ENCODE measurements at regions not wholly inside any gene's neighbourhood (a gene's known extent, or its start where the extent isn't known, plus 50 kb on each side); places are given as distances from the start of the nearest gene placed in this dataset.

GRCh38 chr4:77251751-77252150, 94.7 kb downstream of the CCNG2 start:
- DNase-seq (ENCODE audit: low spot score) (no peak), ATAC-seq (no peak), FAIRE-seq (no peak)
- Histone ChIP-seq H3K9me3 (ENCODE audit: low read length) (no peaks in the 10 kb centered on the region), H2AFZ (ENCODE audit: low read length) (no peak overlapping the region), H3K36me3 (replicated peaks in 1 of 2; ENCODE audit: control insufficient read depth in 1 of 2, insufficient read depth in 2 of 2, low read length in 2 of 2) (no peaks in the 10 kb centered on the region), H3K9ac (ENCODE audit: insufficient read depth, low read depth, low read length) (no peak overlapping the region), H3K79me2 (ENCODE audit: insufficient read depth, low read length) (no peaks in the 10 kb centered on the region), H4K20me1 (ENCODE audit: insufficient read depth, low read length) (no peaks in the 10 kb centered on the region), H3K4me2 (ENCODE audit: low read depth, low read length) (no peak overlapping the region), H3K27me3 (ENCODE audit: control insufficient read depth in 1 of 2, insufficient read depth in 2 of 2, low read length in 2 of 2) (no peaks in the 10 kb centered on the region), H3K4me1 (ENCODE audit: insufficient read depth, low read length) (peaks cover 8% of the 10 kb centered on the region), H3K27ac (ENCODE audit: extremely low read length, insufficient read depth, low read length) (no peak overlapping the region), H3K4me3 (replicated peaks in 1 of 3; ENCODE audit: insufficient read depth in 1 of 3, low read depth in 2 of 3, low read length in 3 of 3) (no peak overlapping the region)
- 3% methylated on average over 3 of the region's 3 CpGs for WGBS (ENCODE audit: low lambda C conversion rate)
- ChIA-PET CTCF (ENCODE audit: low intra/inter-chr PET ratio, low total read pairs) (no interaction called here), POLR2A (no interaction called here)
- in situ Hi-C loops (cut with HindIII; ENCODE audit: extremely low pct_ligation_motif_present, low pct_unique_long_range_greater_than_20kb) = no loop called here
- BruUV-seq (replicated peaks) = no TSS peak
- intact Hi-C loops (cut with micrococcal nuclease; ENCODE audit: unreplicated experiment) = no loop called here
- no peak for TF ChIP-seq ZNF34 (CRISPR knock-in tag; IDR thresholded peaks at IDR 0.05; ENCODE audit: borderline replicate concordance)
- no peak for TF ChIP-seq SMYD3 (CRISPR knock-in tag; IDR thresholded peaks at IDR 0.05)
- TF ChIP-seq KMT2B (CRISPR knock-in tag; IDR thresholded peaks at IDR 0.05) = no peak
- no peak for TF ChIP-seq PHF20 (CRISPR knock-in tag; IDR thresholded peaks at IDR 0.05)
- no peak for TF ChIP-seq NKX3-1 (CRISPR knock-in tag; IDR thresholded peaks at IDR 0.05)
- TF ChIP-seq ZNF382 (CRISPR knock-in tag; IDR thresholded peaks at IDR 0.05; ENCODE audit: borderline replicate concordance) = no peak
- TF ChIP-seq ZNF510 (CRISPR knock-in tag; IDR thresholded peaks at IDR 0.05; ENCODE audit: low read depth) = no peak
- TF ChIP-seq ZNF138 (CRISPR knock-in tag; IDR thresholded peaks at IDR 0.05; ENCODE audit: low read depth) = no peak
- TF ChIP-seq RARA (CRISPR knock-in tag; IDR thresholded peaks at IDR 0.05) = no peak
- no peak for TF ChIP-seq SNAPC4 (CRISPR knock-in tag; IDR thresholded peaks at IDR 0.05)
- no peak for TF ChIP-seq IRX3 (CRISPR knock-in tag; IDR thresholded peaks at IDR 0.05; ENCODE audit: borderline replicate concordance, low read depth)
- TF ChIP-seq TRIM22 (IDR thresholded peaks at IDR 0.05) = no peak
- TF ChIP-seq ZNF460 (CRISPR knock-in tag; IDR thresholded peaks at IDR 0.05; ENCODE audit: borderline replicate concordance) = no peak

All from HepG2 (cell line).